GM19455 (cell line): ENCODE measurements at regions not wholly inside any gene's neighbourhood (a gene's known extent, or its start where the extent isn't known, plus 50 kb on each side); places are given as distances from the start of the nearest gene placed in this dataset.

ENCODE experiments used
- ATAC-seq: cut with Tn5 transposase; IDR thresholded peaks from one replicate; pipeline ENCODE4 v1.9.1; 2021; ENCODE audit not compliant: unreplicated experiment

DNA sequence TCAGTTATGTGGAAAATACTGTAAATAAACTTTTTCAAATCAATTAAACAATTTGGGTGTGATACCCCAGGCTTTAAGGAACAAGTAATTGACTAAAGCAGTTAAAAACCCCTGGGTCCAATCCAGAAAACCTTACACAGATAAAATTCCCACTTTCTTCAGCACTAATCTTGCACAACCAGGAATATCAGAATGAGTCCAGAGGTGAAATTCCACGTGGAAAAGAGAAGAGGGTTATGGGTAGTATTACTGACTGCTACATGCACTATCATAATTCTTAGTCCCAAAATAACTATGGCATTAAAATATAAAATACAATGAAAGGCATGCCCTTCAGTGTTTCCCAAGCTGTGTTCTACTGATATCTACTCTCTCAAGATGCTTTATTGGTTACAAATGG, 135.7 kb upstream of the STEAP4 start:
- ATAC-seq: no peak

DNA sequence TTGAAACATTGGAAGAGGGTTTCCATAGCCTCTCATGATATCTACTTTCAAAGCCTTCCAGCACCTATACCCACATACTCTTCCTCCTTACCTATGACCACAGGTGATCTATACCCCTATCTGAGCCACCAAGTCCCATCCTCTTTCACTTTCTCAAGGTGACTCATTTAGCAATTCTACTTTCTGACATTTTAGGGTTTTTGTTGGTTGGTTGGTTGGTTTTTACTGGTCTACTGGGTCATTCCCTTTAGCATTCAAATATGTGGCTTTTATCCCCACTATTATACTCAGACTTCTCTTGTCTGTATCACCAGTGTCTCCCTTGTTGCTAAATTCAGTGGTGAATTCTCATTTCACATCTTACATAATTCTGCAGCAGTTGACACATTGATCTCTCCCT, 130.4 kb upstream of the STEAP4 start:
- no peak for ATAC-seq

DNA sequence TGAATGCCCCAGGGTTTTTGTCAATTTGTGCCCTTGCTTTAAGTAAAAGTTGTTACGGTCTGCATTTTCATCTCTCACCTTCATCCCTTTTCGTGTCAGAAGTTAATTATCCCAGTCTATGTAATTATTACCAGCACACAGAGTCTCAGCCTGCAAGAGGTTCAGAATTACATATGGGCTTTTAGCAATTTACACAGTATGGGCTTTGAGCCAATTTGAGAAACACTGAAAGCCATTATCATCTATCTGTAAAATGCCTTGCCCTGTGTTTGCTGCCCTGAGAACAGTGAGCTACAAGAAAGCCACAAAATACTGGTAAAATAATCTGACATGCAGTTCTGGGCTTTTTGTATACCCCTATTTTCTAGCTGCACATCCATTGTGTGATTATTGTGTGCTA, 125.6 kb upstream of the STEAP4 start:
- ATAC-seq: no peak

DNA sequence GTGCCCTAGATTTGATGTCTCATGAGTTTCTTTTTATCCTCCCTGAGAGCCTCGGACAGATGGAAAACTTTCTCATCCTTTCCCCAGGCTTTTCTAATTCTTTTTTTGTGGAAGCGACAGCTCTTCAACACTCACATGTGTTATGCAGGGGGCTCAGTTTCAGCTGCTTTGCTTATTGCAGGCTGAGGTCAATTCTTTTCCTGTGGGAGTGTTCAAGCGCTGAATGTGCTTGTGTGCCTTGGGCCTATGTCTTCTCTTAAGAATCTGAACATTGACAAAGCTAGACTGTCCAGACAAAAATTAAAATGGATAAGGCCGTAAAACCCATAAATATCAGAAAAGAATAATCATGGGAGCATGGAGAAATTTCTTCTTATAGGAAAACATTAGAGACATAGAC, 125.2 kb upstream of the STEAP4 start:
- ATAC-seq: no peak

DNA sequence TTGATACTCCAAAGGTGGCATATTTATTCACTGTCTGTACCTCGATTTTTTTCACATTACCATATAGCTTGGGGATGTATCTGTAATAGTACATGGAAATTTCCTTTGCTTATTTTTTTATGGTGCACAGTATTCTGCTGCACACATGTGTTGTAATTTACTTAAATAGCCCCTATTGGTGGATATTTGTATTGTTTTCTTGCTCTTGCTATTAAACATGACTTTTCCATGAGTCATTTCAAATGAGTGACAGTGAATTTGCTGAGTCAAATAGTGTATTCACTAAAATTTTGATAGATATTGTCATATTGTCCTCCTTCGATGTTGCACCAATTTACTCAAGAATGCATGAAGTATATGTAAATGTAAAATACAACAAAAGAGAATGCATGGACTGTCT, 122.7 kb upstream of the STEAP4 start:
- no peak for ATAC-seq

DNA sequence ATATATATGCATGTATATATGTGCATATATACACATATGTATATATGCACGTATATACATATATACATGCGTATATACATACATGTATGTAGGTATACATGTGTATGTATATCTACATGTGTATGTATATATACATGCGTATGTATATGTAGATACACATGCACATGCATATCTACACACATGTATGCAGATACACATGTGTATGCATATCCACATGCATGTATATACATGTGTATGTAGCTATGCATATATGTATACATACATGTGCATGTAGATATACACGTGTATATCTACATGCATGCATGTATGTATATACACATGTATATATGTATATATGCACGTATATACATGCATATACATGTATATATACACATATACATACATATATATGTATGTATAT, 95.8 kb upstream of the STEAP4 start:
- no peak for ATAC-seq

DNA sequence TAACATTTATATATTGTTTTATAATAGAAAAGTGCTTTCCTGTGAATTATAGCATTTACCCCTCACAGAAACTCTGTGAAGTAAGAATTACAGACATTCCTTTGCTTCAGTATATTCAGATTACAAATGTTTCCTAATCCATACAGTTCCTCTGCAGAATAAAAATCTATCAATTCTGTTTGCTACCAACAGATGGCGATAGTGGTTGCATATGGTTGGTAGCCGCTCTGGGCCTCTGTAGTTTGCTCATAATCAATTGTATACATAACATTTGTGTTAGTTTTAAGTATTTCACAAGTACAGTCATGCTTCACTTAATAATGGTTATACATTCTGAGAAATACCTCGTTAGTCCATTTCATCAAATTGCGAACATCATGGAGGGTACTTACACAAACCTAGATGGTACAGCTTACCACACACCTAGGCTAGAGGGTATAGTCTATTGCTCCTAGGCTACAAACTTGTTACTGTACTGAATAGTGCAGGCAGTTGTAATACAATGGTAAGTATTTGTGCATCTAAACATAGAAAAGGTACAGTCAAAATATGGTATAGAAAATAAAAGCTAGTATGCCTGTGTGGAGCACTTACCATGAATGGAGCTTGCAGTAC, 94.4 kb upstream of the STEAP4 start:
- ATAC-seq: peak; percentile 64

DNA sequence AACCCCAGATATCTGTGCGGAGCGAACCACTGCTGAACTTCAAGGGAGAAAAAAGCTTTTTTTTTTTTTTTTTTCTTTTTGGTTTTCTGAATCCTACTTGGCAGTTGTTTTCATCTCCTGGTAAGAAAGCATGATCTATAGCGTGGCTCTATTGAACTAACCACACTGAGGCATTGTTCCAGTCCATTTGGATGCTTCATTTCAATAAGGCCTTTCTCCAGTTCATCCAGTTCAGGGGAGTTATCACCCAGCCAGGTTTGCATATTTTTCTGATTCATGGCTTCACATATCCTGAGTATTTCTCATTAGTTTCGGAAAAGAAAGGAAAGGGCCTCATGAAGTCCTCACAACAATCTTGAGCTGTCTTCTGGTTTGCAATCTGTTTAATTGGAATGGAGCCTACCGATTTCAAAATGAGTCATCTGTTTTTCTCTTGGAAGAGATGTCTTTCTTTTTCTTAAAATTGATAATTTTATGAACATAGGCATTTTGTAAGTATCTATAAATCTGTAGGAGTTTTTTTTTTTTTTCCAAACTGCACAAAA, 93.1 kb upstream of the STEAP4 start:
- ATAC-seq: no peak

DNA sequence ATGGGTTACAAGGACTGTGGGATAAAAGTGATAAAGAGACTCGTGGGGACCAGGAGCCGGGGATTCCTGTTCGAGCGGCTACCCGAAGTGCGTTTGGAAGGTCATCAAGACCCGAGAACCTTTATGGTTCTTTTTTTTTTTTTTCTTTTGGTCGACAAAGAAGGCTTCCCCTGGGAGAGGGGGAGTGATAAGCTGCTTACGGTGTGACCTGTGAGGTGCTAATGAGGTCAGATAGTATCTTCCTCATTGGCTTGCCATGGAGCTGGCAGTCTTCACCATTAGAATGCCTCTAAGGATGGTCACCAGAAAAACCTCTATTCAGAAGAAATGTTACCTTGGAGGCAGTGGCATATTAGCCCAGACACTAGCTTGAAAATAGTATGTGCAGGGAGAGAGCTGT, 92.3 kb upstream of the STEAP4 start:
- no peak for ATAC-seq

DNA sequence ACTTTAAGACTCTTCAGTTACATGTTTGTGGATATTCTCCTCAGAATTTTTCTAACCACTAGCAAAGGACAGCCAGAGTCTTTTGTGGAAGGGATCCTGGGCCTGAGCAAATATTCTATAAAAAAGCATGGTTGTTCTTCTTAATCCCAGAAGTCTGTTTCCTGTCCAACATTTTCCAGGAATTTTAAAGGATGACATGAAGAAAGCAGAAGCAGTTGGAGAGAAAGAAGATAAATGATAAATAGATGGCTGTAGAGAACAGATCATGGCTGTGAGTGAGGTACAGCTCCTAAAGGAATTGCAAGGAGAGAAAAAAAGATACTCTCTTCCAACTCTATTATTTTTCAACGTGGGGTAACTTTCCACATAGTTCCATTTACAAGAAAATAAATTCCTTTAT, 91.8 kb upstream of the STEAP4 start:
- no peak for ATAC-seq

DNA sequence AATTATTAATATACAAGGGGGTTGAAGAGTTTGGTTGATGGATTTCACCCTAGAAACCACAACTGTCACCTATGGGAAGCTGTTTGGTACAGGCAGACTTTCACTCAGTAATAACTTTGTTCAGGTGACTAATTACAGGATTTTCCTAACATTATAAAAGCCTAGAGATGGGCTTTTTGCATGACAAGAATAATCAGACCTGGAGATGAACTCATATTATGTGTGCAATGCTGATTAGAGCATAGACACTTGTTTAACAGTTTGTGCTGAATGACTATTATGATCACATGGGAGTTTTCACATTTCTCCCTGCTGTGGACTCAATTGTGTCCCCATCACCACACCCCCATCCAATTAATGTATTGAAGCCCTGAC, 90.2 kb upstream of the STEAP4 start:
- ATAC-seq: peak; percentile 22

DNA sequence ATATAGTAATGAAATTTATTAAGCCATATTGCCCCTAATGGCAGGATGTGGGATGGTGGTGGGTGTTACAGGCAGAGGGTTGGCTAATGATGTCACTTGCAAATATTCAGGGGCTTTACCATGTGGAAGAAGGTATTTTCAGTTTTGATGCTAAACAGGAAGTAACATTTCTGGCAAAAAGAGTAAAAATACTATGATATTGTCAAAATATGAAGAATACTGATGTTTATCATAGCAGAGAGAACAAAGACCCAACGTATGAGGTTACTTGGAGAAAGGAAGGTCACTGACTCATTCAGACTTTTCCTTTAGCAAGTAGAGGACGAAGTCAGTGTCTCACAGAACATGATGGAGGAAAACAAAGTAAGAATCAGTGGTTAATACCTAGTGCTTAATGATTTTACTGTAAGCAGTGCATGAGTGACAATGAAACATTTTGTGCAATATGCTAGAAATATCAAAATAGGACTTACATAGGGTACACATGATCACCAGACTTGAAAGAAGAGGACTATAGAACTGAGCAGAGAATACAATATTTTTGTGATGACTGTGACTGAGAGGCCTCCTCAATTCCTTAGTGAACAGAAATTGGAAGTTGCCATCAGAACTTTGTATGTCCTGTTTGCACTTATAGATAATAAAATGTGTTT, 89.7 kb upstream of the STEAP4 start:
- peak; percentile 57 for ATAC-seq

DNA sequence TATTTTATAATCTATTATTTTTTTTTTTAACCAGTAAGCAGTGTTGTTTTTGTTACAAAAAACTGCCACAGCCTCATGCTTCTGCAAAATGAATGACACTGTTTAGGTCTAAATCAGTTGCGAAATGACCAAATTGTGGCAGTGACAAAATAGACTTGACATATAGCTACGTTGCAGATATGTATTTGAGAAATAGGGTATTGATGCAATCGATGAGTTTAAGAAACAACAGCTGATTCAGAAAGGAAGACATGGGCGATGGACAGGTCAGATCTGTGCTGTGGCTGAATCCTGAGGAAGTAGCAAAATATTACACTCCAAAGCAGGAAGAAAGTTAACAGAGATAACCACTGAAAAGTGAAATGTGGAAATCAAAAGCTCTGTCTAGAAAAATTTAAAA, 89.0 kb upstream of the STEAP4 start:
- no peak for ATAC-seq

DNA sequence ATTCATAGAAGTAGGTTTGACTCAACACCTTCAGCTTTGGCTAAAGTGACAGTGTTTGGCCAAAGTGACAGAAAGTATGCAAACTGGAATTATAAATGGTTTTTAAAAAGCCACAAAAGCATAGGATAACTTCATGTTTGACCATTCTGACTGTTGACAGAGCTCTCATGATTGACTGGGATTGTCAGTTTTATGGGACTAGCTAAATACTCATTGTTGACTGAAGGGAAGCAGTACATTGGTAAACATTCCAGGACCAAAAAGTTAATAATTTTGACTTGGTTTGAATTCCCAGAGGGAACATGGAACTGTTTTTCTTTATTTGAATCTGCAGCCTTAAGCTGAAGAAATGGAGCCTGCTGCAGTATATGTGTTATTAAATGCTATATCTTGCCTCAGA, 84.6 kb upstream of the STEAP4 start:
- no peak for ATAC-seq

DNA sequence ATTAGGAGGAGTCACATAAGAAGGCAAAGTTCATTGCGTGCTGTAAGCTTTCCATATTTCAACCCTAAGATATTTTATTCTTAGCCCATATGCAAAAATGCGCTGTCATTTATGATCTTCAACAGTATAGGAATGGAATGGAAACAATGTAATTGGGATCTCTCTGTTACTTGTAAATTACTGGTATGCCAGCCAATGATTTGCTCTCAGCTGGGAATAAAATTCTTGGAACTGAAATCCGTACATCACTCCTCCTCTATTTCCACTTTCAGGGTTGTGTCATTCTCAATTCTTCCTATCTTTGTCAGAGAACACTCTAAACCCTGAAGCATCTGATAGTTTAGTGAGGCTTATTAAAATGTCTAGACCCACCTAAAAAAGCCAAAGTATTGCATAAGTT, 80.7 kb upstream of the STEAP4 start:
- ATAC-seq: no peak

DNA sequence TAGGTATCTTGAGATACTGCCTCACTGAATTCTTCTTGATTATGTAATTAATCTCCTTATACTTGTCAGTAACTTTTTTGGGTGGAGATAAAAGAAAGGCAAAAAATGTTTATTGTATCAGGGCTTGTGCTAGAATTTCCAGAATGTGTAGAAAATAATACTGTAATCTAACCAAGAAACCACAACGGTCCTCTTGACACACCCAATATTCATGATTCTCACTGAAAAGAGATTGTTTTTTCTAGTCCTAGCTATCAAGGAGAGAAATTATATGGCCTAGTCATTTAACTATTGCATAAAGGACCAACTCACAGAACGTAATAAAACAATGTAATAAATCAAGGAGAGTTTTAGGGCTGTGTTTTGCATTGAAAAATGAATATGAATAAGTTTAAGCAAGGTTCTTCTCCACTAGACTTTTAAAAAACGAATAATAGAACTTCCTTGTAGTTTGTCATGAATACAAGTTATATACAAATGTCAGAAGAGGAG, 80.0 kb upstream of the STEAP4 start:
- ATAC-seq: no peak

DNA sequence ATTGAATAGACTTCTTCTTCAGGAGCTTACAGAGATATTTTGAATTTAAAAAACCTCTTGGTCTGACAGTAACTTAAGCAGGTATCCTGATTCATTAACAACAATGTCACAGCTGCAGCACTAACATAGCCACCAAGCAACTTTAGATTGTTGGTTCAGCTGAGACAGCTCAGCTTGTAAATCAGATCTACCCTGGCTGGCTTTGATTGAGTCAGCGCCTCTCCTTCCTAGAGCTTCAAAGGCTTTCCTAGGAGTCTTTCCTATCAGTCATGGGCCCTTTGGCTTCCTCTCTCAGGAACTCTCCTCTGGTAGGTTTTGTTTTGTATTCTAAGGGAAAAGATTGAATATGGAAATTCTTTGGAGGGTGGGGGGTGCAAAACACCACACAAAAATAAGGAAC, 70.7 kb upstream of the STEAP4 start:
- no peak for ATAC-seq

DNA sequence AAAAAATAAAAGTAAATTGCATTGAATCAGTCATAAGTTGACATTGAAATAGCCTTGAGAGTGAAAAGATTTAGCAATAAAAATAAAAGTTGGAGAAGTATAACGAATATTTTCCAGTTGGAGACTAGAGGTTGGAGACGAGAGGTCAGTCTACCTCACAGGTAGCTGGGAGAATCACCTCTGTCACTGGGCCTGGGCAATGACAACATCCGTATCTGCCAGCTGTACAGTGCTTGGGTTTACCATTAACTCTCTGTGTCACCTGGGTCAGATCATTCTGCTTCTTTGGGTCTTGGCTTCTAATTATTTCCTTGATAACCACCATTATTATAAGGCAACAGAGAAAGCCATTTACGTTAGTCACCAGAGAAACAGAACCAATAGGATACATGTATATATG, 62.0 kb upstream of the STEAP4 start:
- ATAC-seq: no peak

DNA sequence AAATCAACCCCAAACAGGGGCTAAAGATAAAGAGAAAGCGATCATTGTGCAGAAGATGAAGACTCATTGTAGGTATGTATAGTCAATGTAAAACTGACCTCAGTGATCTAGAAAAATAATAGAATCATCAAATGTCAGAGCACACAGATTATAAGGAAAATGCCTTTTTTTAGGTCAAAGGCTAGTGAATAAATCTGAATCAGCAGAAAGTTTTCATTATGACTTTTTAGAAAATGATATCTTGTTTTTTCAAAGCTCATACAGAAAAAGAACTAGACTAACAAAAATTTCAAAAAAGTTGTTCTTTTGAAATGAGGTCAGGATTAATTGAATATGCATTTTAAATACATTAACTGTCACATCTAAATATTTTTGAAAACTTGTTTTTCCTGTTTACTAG, 60.2 kb upstream of the STEAP4 start:
- ATAC-seq: no peak

DNA sequence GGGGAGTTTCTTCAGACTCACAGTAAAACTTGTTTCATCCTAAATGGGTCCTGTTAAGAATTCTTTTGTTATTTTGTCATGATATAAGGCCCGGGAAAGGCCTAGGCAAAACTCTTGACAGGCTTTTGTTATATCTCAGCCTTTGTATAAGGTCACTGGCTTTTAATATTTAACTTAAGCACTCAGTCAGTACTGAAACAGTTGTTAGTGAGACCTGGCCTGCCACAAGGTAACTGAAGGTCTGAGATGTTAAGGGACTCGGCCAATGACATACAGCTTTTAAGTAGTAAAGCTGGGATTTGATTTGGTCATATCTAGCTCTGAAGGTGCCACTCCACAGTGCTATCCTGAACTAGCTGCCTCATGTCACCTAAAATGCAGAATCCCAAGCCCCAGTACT, 57.2 kb upstream of the STEAP4 start:
- no peak for ATAC-seq

DNA sequence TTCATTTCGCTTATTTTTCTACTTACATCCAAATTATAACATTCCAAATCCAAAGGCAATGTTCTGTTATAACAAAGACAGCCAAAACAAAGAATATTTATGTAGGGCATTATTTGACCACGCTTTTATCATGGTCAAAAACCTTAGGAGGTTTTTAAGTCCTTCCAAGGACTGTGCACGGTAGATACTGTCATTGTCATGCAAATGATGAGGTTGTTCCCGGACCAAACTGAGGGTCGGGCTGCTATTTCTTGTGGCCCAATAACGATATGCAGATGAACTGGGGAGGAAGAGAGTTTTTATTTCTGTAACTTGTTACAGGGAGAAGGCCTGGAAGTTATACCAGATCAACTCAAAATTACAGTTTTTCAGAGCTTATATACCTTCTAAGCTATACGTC, 56.6 kb upstream of the STEAP4 start:
- no peak for ATAC-seq

DNA sequence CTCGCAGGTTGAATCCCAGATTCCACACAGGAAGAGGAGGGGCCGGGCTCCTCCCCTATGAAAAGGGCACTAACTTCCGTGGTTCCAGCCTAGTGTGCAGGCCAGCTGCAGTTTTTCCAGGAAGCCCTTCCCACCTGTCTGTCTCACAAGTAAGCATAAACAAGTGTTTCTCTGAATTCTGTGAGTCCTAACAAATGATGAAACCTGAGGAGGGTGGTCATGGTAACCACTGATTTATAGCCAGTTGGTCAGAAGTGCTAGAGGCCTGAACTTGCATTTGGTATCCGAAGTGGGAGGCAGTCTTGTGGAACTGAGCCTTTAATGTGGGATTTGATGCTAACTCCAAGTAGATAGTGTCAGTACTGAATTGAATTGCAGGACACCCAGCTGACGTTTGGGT, 54.7 kb upstream of the STEAP4 start:
- no peak for ATAC-seq

DNA sequence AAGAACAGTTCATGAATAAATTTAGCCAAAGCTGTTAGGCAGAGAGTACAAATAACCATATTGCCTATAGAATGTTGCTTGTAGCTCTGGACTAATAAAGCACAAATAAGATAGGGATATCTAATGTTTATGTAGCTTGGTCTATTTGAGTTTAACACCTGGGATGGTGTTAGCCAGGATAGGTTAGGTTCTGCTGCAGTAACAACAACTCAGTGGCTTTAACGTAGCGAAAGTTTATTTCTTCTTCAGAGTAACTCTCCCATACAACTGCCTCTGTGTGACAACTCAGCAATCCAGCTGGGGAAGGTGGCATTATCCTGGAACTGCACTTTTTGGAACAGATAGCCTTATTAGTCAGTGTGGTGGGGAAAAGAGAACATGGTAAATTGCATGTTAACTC, 52.2 kb upstream of the STEAP4 start:
- ATAC-seq: no peak
